Natural killer cell (primary cell): ENCODE measurements at regions not wholly inside any gene's neighbourhood (a gene's known extent, or its start where the extent isn't known, plus 50 kb on each side); places are given as distances from the start of the nearest gene placed in this dataset.

Experiments used
- ATAC-seq, 3 donors: fragments of 150-1000 bp in 2 of 3; fragments of 200-7000 bp in 1 of 3; cut with Tn5 transposase; 1 replicate in 1 of 3; 2 replicates in 2 of 3; pipeline ENCODE4 v1.10.0; 2021; ENCODE audit warnings: mild to moderate bottlenecking in 2 of 3, moderate library complexity in 2 of 3
- DNase-seq, 2 donors: peaks; one replicate each; pipeline versions ENCODE4 v3.0.0 to v3.0.0-alpha.2; 2013 to 2021; ENCODE audit warnings: mixed read lengths in 1 of 2
- H3K27ac ChIP-seq: one replicate; pipeline ENCODE4 v1.5.1; 2013; ENCODE audit warnings: mild to moderate bottlenecking, low read length
- H3K27me3 ChIP-seq: one replicate; pipeline ENCODE4 v1.6.1; 2013; ENCODE audit warnings: low read length; ENCODE audit not compliant: control insufficient read depth, insufficient read depth
- H3K36me3 ChIP-seq: one replicate; pipeline ENCODE4 v1.6.1; 2013; ENCODE audit warnings: low read length; ENCODE audit not compliant: control insufficient read depth, insufficient read depth
- H3K4me1 ChIP-seq: one replicate; pipeline ENCODE4 v1.6.1; 2013; ENCODE audit warnings: low read length; ENCODE audit not compliant: control insufficient read depth, insufficient read depth
- H3K4me3 ChIP-seq: one replicate; pipeline ENCODE4 v1.5.1; 2013; ENCODE audit warnings: low read length
- H3K9me3 ChIP-seq: one replicate; pipeline ENCODE4 v1.6.1; 2013; ENCODE audit warnings: low read length; ENCODE audit not compliant: control insufficient read depth, insufficient read depth
- H3K27ac Mint-ChIP-seq, 2 donors: one replicate each; pipeline ENCODE4 v1.8.0; 2022; ENCODE audit warnings: mild to moderate bottlenecking in 2 of 2, mixed read lengths in 2 of 2, moderate library complexity in 1 of 2
- H3K27me3 Mint-ChIP-seq, 2 donors: one replicate each; pipeline ENCODE4 v1.8.0; 2022; ENCODE audit warnings: low read depth in 2 of 2, mixed read lengths in 2 of 2
- H3K36me3 Mint-ChIP-seq: one replicate; pipeline ENCODE4 v1.8.0; 2022; ENCODE audit warnings: mixed read lengths
- H3K4me1 Mint-ChIP-seq, 2 donors: one replicate each; pipeline ENCODE4 v1.8.0; 2022; ENCODE audit warnings: mixed read lengths in 2 of 2
- H3K4me3 Mint-ChIP-seq: one replicate; pipeline ENCODE4 v1.8.0; 2022; ENCODE audit warnings: mild to moderate bottlenecking, moderate library complexity, mixed read lengths
- H3K9me3 Mint-ChIP-seq, 2 donors: one replicate each; pipeline ENCODE4 v1.8.0; 2022; ENCODE audit warnings: mixed read lengths in 2 of 2
- WGBS: methylation state at CpG from one replicate; pipeline ENCODE4 v1.1.7; 2013; ENCODE audit warnings: missing lambda C conversion rate; ENCODE audit not compliant: insufficient coverage; 5-methylcytosine and 5-hydroxymethylcytosine counted together
- intact Hi-C: fragments of 100-400 bp; cut with micrococcal nuclease; formaldehyde crosslinking; loops from one replicate; pipeline ENCODE4 v1.14.2; 2022
- TF ChIP-seq, protein P1 (sequence below): fragments of 200-600 bp; IDR thresholded peaks from one replicate; pipeline ENCODE4 v1.8.0; 2022; ENCODE audit warnings: antibody characterized with exemption

DNA sequence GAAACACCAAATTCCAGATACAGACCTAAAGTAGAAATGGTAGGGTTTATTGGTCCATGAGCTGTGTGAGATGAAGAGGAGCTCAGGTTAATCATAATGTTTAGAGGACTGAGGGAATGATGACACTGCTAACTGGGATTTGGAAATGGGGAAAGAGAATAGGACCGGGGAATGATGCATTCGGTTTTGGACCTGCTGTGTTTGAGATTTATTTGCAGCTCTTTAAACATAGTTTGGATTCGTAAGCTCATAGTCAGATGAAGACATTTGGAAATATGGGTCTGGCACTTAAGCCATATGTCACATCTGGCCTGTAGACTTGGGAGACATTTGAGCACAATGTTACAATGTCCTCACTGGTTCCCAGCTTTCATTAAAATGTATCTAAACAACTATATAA, 127.9 kb upstream of the DUSP10 start:
- DNase-seq, result no peak
- H3K9me3 ChIP-seq, result no peaks in the 10 kb centered on the region
- no peak overlapping the region for H3K27ac ChIP-seq
- Mint-ChIP-seq H3K4me3 (no peak overlapping the region), H3K27me3 (peaks cover 0 to 2% of the 10 kb centered on the region in 2 donors), H3K4me1 (no peaks in the 10 kb centered on the region), H3K27ac (no peak overlapping the region), H3K9me3 (no peaks in the 10 kb centered on the region), H3K36me3 (no peaks in the 10 kb centered on the region)
- H3K36me3 ChIP-seq, result no peaks in the 10 kb centered on the region
- H3K4me3 ChIP-seq, result no peak overlapping the region
- H3K27me3 ChIP-seq, result no peaks in the 10 kb centered on the region
- WGBS, result 94% methylated on average over 3 of the region's 3 CpGs
- TF ChIP-seq, protein P1, sequence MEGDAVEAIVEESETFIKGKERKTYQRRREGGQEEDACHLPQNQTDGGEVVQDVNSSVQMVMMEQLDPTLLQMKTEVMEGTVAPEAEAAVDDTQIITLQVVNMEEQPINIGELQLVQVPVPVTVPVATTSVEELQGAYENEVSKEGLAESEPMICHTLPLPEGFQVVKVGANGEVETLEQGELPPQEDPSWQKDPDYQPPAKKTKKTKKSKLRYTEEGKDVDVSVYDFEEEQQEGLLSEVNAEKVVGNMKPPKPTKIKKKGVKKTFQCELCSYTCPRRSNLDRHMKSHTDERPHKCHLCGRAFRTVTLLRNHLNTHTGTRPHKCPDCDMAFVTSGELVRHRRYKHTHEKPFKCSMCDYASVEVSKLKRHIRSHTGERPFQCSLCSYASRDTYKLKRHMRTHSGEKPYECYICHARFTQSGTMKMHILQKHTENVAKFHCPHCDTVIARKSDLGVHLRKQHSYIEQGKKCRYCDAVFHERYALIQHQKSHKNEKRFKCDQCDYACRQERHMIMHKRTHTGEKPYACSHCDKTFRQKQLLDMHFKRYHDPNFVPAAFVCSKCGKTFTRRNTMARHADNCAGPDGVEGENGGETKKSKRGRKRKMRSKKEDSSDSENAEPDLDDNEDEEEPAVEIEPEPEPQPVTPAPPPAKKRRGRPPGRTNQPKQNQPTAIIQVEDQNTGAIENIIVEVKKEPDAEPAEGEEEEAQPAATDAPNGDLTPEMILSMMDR, result no peak
- intact Hi-C loops, result no loop called here
- no peak for ATAC-seq
- no peaks in the 10 kb centered on the region for H3K4me1 ChIP-seq

DNA sequence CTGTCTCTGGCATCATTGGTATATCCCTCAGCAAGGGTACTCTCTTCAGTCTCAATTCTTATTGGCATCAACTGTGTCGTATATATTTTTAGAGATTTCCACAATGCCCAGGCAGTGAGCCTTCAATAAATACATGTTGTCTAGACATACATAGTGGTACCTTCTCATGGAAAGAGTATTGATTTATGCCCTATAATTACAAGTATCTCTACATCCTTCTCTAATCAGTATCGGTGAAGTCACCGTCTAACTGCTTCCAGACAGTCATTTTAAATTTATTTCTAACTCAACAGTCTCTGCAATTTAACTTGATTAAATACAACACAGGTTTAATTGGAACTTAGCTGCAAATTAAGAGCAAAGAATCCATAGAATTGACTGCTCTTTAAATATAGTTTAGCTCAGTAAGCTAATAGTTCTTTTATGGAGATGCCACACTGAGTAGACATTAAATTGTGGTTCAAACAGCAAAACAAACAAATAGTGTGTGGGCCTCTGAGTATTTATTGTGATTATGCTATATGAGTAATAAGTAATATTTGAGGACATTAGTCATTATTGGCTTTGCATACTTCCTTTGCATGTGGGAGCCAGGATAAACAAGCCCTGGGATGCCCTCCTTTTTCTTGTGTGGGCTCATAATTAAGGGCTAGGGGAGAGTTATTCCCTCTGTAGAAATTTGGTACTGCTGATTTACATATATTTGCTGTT, 126.9 kb upstream of the DUSP10 start:
- TF ChIP-seq, protein P1, result no peak
- Histone ChIP-seq H3K4me3 (no peak overlapping the region), H3K36me3 (no peaks in the 10 kb centered on the region), H3K9me3 (no peaks in the 10 kb centered on the region), H3K27ac (no peak overlapping the region), H3K4me1 (no peaks in the 10 kb centered on the region), H3K27me3 (no peaks in the 10 kb centered on the region)
- ATAC-seq, result no peak
- Mint-ChIP-seq H3K4me1 (no peaks in the 10 kb centered on the region), H3K27me3 (peaks cover 0 to 2% of the 10 kb centered on the region in 2 donors), H3K36me3 (no peaks in the 10 kb centered on the region), H3K9me3 (no peaks in the 10 kb centered on the region), H3K4me3 (no peak overlapping the region), H3K27ac (no peak overlapping the region)
- WGBS, result 96% methylated on average over 3 of the region's 3 CpGs
- no peak for DNase-seq
- intact Hi-C loops, result no loop called here

- Histone ChIP-seq H3K36me3 (no peaks in the 10 kb centered on the region), H3K4me3 (no peak overlapping the region), H3K9me3 (no peaks in the 10 kb centered on the region), H3K27ac (no peak overlapping the region), H3K4me1 (no peaks in the 10 kb centered on the region), H3K27me3 (no peaks in the 10 kb centered on the region)
- no peaks in the 10 kb centered on the region for H3K4me1 Mint-ChIP-seq
- intact Hi-C loops, result no loop called here
- H3K27ac Mint-ChIP-seq, result no peak overlapping the region
- H3K36me3 Mint-ChIP-seq, result no peaks in the 10 kb centered on the region
- TF ChIP-seq, protein P1, result no peak
- DNase-seq (no peak), ATAC-seq (no peak)
- H3K4me3 Mint-ChIP-seq, result no peak overlapping the region
- whole genome bisulfite sequencing, result 90% methylated on average over 1 of the region's 1 CpG
- H3K9me3 Mint-ChIP-seq, result no peaks in the 10 kb centered on the region
- peaks cover 0 to 2% of the 10 kb centered on the region in 2 donors for H3K27me3 Mint-ChIP-seq
Measured at GRCh38 chr1:221867003-221867402, 125.1 kb upstream of the DUSP10 start.

- Mint-ChIP-seq H3K9me3 (no peaks in the 10 kb centered on the region), H3K4me3 (no peak overlapping the region), H3K4me1 (no peaks in the 10 kb centered on the region), H3K27ac (no peak overlapping the region), H3K27me3 (peaks cover 0 to 2% of the 10 kb centered on the region in 2 donors), H3K36me3 (no peaks in the 10 kb centered on the region)
- ATAC-seq, result no peak
- intact Hi-C loops, result no loop called here
- Histone ChIP-seq H3K4me1 (no peaks in the 10 kb centered on the region), H3K4me3 (no peak overlapping the region), H3K27ac (no peak overlapping the region), H3K27me3 (no peaks in the 10 kb centered on the region), H3K36me3 (no peaks in the 10 kb centered on the region), H3K9me3 (no peaks in the 10 kb centered on the region)
- no peak for DNase-seq
- WGBS, result 99% methylated on average over 4 of the region's 4 CpGs
- TF ChIP-seq, protein P1, result no peak
Measured at GRCh38 chr1:221865808-221866207, 123.9 kb upstream of the DUSP10 start.
